ENCODE measurements at regions not wholly inside any gene's neighbourhood (a gene's known extent, or its start where the extent isn't known, plus 50 kb on each side); places are given as distances from the start of the nearest gene placed in this dataset.
"Not testable (repeated sequence)": the region's sequence is repeated elsewhere in the genome, so short reads cannot be mapped to it uniquely, and the experiment has no call there.

DNA sequence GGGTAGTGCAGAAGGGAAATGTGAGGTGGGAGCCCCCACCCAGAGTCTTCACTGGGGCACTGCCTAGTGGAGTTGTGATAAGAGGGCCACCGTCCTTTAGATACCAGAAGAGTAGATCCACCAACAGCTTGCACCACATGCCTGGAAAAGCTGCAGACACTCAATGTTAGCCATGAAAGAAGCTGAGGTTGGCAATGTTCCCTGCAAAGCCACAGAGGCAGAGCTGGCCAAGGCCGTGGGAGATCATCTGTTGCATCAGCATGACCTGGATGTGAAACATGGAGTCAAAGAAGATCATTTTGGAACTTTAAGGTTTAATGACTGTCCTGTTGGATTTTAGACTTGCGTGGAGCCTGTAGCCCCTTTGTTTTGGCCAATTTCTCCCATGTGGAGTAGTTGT, 468.4 kb upstream of the FOXG1 start:
- no peak for DNase-seq

DNA sequence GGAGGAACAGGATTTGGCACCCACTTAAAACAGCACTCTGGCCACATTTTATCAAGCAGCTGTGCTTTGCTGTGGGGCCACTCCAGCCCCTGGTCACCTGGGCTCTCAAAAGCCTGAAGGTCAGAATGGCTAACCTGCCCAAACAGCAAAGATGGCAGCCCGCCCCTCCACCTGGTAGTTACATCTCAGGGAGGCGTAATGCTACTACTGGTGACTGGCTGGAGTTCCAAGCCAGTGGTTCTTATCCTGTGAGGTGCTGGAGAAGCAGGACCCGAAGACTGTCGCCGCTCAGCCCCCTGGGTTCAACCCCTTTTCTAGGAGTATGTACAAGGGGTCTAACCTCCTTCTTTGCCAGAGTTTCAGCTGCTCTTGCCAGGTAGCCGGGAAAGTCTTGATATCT, 467.4 kb upstream of the FOXG1 start:
- no peak for DNase-seq

DNA sequence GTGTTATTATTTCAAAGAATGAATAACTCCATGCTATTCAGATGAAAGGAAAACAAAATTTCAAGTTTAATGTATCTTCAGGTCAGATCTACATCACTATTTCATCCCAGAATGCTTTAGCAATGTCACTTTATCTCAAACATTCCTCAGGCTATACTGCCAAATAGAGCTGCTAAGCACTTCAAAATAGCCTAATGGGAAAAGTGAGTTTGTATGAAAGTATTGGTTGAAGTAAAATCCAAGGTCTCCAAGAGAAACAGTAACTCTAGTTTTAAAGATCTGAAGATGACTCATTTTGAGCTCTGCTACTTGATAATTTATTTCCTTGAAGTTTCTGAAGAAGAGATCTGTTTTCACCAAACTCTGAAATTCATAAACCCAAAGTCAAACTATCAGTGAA, 466.2 kb upstream of the FOXG1 start:
- no peak for DNase-seq

DNA sequence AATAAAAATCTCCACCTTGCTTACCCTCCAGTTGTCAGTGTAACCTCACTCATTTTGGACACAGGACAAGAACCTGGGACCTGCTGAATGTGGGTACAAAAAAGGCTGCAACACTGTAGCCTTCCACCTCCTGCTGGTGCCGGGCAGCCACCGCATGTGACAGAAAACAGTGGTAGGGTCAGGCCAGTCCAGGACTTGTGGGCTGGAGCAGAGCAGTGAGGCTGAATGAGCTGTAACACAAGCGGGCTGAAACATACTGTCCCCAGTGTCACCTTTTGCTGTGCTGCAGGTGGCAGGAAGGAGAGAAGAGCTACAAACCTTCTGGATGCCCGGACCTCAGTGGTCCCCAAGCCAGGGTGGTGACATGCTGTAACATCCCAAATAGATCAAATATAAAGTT, 465.4 kb upstream of the FOXG1 start:
- DNase-seq = no peak

DNA sequence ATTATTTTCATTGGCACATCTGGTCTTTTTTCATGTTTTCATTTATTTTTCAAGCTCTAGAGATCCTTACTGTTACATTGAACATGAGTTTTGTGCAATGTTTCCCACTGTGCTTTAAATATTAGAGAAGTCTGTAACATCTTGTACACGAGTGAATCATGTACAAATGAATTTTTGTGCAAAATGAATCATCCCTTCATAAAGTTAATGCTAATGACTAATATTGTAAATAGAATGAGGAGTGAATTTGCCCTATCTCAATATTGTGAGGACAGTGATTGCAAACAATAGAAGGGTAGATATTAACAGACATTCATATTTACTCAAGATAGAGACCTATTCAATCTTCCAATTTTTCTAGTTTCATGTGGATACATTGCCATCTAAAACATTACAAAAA, 463.3 kb upstream of the FOXG1 start:
- DNase-seq = no peak

DNA sequence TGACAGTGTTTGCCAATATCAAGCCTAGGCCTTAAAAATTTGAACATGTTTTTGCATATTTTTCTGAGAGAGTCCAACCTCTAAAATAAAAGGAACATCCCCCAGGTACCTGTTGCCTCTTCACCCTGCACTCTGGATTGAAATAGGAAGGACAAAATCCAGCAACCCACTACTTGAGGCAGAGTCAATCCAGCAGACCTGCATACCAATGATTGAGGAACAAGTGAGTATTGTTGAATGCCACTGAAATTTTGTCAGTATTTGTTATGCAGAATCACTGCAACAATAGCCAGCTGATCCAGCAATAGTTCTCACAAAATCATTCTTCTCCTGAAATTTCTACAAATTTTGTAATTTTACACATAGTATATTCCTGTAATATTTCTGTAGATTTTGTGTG, 460.6 kb upstream of the FOXG1 start:
- no peak for DNase-seq

DNA sequence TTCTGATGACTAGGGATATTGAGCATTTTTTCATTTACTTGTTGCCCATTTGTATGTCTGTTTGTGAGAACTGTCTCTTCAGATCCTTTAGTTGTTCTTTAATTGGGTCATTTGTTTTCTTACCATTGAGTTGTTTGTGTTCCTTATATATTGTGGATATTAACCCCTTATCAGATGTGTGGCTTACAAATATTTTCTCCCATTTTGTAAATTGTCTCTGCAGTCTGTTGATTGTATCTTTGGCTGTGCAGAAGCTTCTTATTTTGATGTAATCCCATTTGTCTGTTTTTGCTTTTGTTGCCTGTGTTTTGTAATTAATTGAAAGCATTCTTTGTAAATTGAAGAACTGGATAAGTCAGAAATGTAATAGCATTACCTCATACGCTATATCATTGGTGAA, 459.1 kb upstream of the FOXG1 start:
- DNase-seq = no peak

DNA sequence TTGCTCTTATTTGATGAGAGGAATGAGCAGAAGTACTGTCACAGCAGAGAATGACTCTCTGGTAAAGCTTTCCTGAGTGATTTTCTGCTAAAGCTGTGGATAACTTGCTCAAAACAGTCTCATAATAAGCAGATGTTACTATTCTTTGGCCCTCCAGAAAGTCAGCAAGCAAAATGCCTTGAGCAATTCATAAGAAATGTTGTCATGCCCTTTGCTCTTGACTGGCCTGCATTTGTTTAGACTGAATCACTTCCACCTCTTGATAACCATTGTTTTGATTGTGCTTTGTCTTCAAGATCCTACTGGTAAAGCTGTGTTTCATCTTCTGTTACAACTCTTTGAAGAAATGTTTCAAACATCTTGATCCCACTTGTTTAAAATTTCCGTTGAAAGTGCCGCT, 457.9 kb upstream of the FOXG1 start:
- no peak for DNase-seq

DNA sequence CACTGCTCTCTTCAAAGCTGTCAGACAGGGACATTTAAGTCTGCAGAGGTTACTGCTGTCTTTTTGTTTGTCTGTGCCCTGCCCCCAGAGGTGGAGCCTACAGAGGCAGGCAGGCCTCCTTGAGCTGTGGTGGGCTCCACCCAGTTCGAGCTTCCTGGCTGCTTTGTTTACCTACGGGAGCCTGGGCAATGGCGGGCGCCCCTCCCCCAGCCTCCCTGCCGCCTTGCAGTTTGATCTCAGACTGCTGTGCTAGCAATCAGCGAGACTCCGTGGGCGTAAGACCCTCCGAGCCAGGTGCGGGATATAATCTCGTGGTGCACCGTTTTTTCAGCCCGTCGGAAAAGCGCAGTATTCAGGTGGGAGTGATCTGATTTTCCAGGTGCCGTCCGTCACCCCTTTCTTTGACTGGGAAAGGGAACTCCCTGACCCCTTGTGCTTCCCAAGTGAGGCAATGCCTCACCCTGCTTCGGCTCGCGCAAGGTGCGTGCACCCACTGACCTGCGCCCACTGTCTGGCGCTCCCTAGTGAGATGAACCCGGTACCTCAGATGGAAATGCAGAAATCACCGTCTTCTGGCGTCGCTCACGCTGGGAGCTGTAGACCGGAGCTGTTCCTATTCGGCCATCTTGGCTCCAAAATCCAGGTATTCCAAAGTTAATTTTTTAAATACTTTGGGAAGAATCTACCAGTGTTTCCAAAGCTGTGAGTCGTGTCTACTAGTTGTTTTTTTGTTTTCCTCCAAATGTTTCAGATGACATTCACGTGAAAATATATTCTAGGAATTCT, 448.5 kb upstream of the FOXG1 start:
- DNase-seq = not testable (repeated sequence)

DNA sequence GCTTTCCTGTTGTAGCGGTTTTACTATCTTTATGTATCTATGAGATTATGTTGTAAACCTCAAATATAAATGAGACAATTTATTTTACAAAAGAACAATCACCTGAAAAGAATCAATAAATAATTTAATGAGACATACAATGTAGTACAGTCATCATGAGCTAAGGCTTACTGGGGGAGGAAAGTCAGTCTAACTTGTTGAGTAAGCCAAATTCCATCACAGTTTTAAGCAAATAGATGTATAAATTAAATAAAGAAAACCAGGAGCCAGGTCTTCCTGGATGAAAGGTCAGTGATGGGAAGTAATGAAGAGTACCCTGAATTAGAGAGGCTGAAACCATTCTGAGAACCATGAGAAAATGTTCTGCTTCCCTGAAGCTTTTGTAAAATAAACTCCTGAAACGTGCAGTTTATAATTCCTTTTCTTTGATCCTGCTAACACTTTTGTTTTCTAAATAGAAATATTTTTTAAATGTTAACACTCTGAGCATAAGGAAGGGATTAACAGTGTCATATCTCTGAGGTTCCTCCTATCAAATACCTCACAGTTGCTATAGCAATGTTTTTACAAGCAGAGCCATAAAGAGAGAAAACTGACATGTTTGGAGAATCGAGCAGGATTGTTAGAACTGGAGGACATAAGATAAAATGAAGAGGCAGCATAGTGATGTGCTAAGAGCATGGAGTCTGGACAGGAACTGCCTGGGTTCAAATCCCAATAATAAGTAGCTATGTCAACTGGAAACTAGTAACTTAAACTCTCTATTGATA, 444.9 kb upstream of the FOXG1 start:
- DNase-seq = no peak

DNA sequence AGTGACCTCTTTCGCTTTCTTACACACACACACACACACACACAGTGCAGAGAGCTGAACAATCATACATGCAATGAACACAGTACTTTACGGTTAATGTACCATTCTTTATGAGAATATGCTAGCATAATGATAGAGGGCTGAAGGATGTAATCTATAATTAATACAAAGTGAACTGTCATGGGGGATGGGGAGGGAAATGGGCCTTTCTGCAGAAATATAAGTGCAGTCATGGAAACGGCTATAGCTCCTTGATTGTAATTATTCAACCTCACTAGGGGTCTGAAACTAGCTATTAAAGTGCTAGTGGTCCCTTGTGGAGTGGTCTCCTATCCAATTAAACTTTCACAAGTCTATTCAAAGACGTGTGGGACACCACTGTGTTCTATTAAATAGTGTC, 443.2 kb upstream of the FOXG1 start:
- no peak for DNase-seq

DNA sequence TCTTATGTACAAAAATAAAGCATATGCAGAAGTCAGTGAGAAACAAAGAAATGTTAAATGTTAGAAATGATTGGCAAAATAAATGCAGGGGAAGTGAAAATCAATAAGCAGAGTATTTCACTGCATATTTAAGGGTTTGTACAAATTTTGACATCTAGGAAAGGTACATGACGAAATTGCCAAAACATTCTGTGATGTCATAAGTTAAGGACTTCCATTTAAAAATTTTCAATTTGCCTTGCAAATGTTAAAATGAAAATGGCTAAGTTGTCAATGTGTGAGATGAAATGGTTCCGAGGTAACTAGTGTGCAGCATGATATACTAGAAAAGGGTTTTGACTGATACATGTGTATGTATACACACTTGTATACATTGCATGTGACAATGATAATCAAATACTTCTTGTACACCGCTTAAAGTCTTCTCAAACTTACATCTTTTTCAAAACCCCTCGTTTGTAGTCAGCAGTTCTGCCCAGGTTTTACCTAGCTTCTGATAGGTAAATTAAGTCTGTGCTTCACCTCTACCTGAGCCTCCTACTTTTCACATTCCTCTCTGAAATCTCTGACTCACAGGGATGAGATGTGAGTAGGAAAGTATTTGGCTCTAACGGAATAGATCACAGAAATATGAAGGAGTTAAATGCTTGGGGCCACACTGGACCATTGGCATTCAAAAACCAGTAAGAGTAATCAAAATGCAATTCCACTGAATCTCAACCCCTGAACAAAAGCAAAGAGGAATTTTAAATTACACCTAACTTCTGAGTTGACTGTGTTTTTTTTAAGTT, 442.4 kb upstream of the FOXG1 start:
- no peak for DNase-seq

DNA sequence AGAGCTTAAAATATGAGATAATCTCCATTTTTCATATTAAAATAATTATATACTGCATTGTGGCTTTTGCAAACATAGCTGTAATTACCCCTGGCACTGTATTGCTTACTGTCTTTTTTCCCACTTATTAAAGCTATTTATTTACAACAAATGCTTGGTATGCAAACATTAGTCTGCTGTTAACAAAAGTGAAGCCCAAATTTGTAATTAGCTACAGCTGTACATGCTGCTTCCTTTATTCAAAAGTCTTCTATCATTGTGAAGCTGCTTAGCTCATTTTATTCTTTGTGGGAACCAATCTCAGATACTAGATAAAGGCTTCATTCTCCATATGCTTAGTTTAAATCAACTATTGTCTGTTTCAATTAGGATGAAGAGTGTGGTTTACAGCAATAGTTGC, 425.8 kb upstream of the FOXG1 start:
- no peak for DNase-seq

DNA sequence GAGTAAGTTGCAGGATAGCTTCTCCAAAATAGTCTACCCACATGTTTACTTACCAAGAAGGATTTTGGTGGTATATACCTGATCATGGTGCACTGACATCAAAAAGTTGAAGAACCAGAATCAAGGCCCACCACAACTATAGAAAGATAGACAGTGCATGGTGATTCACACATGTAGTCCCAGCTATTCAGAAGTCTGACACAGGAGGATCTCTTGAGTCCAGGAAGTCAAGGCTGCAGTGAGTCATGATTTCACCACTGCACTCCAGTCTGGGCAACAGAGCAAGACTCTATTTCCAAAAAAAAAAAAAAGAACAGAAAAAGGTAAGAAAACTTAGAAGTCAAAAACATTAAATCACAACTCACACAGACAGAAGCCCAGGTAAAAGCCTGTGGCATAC, 422.2 kb upstream of the FOXG1 start:
- DNase-seq = no peak

DNA sequence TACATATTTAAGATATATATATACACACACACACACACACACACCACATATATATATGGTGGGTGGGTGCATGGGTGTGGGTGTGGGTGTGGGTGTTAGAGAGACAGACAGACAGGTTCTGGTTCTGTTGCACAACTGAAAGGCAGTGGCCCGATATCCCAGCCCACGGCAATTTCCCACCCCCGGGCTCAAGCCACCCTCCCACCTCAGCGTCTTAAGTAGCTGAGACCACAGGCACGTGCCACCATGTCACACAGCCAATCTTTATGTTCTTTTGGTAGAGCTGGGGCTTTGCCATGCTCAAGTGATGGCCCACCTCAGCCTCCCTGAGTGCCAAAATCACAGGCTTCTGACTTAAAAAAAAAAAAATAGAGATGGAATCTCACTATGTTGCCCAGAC, 417.8 kb upstream of the FOXG1 start:
- DNase-seq = no peak

DNA sequence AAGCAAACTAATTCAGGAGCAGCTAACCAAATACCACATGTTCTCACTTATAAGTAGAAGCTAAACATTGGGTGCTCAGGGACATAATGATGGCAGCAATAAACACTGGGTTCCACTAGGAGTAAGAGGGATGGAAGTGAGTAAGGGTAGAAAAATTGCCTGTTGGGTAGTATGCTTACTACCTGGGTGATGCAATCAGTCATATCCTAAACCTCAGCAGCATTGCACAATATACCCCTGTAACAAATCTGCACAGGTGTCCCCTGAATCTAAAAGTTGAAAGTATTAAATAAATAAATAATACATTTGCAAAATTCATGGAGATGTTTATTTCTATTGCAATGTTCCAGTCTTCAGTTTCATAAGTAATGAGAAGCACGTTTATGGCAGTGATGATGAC, 409.8 kb upstream of the FOXG1 start:
- no peak for DNase-seq

DNA sequence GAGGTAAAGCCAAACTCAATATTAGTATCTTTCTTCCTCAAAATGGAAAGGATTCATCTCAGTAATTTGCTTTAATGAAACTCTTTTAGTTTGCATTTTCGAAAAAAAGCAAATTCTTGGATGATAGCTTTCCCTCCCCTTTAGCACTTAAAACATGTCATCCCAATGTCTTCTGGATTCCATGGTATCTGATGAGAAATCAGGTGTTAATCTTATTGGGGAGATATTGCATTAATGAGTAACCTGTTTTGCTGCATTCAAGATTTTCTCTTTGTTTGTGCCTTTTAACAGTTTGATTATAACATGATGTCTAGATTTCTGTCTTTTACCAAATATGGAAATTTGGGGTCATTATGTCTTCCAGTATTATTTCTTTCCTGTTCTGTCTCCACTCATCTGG, 405.1 kb upstream of the FOXG1 start:
- no peak for DNase-seq

DNA sequence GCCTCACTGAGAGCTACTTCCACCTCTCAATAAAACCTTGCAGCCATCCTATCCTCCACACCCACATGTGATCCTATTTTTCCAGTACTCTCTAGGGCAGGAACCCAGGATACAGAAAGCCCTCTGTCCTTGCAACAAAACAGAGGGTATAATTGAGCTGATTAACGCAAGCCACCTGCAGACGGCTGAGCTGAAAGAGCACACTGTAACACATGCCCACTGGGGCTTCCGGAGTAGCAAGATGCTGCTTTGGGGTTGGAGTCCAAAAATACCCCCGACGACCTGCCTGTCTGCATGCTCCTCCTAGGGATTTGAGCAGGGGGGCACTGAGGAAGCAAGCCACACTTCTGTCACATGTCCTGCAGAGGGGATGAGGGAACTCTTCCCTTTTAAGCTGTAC, 401.1 kb upstream of the FOXG1 start:
- no peak for DNase-seq

DNA sequence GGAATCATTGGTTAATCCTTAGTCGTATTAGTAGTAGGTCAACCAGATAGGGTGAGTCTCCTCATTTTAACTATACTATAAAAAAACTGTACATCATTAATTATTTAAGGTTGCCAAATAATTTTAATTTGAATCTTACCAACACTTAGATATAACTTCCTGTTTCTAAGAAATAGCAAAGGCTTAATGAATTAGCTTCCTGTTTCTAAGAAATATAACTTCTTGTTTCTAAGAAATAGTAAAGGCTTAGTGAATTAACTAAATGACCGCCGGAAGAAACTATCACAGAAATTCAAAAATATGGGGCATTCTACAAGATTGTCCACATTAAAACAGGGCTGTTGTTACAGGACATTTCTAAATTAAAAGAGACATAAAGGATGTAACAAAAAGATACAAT, 392.9 kb upstream of the FOXG1 start:
- peak; percentile 67 to 69 for DNase-seq

DNA sequence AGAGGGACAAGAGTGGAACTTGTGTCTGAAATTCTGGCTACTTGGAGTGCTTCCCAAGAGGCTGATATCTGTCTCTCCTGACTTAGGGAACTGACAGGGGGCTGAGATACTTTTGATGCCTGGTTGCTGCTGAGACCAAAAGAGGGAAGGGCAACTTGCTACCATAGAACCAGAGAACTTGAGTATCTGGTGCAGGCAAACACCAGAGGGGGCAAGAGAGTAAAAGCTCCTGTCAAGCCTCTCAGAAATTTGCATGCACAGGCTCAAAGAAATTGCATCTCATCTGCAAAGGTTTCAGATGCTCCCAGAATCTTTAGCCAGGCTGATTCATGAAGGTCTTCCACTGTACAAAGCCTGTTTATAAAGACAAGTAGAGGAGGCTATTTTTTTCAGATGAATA, 391.3 kb upstream of the FOXG1 start:
- DNase-seq = peak; percentile 16 to 48

DNA sequence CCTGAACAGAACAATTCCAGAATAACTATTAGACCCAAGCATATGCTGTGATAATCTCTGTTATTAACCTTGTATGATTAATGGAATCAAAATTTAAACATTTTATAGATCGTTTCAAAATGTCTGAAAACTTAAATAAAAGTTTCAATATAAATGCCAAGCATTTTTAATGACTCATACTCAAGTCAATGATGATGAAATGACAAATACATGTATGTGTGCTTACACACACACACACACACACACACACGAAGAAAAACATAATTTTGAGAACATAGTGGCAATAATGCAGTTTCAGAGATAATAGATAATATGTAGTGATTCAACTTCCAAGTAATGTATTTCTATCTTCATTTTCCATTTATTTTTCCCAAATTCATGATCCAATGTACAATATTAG, 384.9 kb upstream of the FOXG1 start:
- DNase-seq = no peak

DNA sequence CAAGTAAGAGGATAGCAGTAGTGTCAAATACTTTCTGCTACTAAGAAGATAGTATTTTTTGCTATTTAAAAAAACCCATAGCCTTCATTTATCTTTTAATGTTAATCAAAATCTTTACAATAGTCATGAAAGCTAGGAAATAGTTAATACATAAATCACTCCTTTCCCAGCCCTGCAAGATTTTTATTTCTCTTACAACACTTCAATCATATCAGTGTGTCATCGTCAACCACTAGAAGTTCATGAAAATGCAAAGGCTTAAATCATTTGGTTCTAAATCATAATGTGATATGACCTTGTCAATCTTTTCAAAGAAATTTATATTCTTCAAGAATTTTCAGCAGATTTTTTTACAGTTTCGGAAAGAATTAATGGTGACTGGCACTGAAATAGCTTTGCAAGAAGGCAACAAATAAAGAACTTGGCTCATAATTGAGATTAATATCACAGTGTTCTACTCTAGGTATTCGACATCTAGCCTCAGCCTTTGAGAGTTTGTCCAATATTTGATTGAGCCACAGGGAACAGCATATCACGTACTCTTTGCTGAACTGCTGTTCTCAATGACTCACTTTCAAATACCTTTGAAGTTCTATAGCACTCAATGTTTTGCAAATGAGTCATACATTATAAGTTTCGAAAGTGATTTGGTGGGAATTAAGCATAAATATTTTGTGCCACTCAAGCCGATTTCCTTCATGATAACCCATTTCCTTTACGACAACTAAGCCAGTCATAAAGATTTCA, 384.0 kb upstream of the FOXG1 start:
- no peak for DNase-seq

DNA sequence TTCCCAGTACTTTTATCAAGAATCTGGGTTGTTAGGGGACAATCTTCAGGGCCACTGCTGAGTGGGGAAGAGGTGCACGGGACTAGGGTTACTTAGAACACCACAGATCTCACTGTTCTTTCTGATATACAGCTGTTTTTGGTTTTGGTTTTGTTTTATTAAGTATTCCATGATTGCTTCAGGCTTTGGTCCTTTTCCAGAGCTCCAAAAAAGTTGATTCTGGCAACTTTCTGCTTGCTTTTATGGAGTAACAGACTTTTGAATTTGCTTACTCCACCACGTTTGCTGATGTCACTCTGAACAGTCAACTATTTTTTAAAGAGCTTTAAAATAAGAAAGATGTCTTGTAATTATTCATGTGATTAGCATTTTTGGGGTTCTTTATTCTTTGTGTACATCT, 368.1 kb upstream of the FOXG1 start:
- no peak for DNase-seq

Measured in AML-193 (cell line).